VCaP (cell line): ENCODE measurements at regions not wholly inside any gene's neighbourhood (a gene's known extent, or its start where the extent isn't known, plus 50 kb on each side); places are given as distances from the start of the nearest gene placed in this dataset.

Source experiments
- H3K27ac ChIP-seq: fragments of 450-650 bp; 2 replicates; pipeline ENCODE4 v1.5.1; 2017
- CTCF ChIP-seq: fragments of 450-650 bp; conservative IDR thresholded peaks from 2 replicates; pipeline ENCODE4 v1.5.1; 2017; ENCODE audit warnings: mild to moderate bottlenecking, moderate library complexity

GRCh38 chr1:194209920-194210319, 1023.5 kb upstream of the B3GALT2 start:
- H3K27ac ChIP-seq = no peak overlapping the region
- no peak for TF ChIP-seq CTCF

DNA sequence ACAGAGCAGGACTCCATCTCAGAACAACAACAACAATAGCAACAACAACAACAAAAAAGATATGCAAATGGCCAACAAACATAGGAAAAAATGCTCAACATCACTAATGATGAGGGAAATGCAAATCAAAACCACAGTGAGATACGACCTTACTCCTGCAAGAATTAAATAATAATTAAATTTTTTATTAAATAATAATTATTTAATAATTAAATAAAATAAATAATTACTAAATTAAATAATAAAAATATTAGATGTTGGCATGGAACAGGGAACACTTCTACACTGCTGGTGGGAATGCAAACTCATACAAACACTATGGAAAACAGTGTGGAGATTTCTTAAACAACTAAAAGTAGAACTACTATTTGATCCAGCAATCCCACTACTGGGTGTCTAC, 1022.3 kb upstream of the B3GALT2 start:
- no peak overlapping the region for H3K27ac ChIP-seq
- no peak for TF ChIP-seq CTCF

GRCh38 chr1:194196562-194196961, 1010.1 kb upstream of the B3GALT2 start:
- H3K27ac ChIP-seq = no peak overlapping the region

GRCh38 chr1:194194724-194195123, 1008.3 kb upstream of the B3GALT2 start:
- no peak for TF ChIP-seq CTCF
- no peak overlapping the region for H3K27ac ChIP-seq

More at GRCh38 chr1:194196562-194196961, 1010.1 kb upstream of the B3GALT2 start:
- no peak for TF ChIP-seq CTCF

DNA sequence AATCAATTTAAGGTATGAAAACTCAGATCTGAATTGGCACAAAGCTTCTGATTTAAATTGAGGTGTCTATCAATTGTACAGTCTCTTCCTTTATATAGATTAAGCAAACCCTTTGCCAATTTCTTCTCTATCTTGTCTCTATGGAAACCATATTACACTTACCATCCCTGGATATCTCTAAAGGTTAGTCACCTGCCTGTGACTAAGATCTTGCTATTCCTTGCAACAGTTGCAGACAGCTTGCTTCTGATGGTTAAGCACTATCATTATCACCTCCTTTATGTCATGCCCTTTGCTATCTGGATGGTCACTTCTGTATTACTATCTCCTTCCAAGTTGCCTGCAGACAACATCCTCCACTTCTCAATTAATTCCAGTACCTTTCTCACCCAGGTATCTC, 998.6 kb upstream of the B3GALT2 start:
- no peak for TF ChIP-seq CTCF
- no peak overlapping the region for H3K27ac ChIP-seq

- TF ChIP-seq CTCF = no peak
- H3K27ac ChIP-seq = no peak overlapping the region
Observed at GRCh38 chr1:194184425-194184824, 998.0 kb upstream of the B3GALT2 start.

GRCh38 chr1:194181845-194182244, 995.4 kb upstream of the B3GALT2 start:
- TF ChIP-seq CTCF = no peak
- H3K27ac ChIP-seq = no peak overlapping the region

DNA sequence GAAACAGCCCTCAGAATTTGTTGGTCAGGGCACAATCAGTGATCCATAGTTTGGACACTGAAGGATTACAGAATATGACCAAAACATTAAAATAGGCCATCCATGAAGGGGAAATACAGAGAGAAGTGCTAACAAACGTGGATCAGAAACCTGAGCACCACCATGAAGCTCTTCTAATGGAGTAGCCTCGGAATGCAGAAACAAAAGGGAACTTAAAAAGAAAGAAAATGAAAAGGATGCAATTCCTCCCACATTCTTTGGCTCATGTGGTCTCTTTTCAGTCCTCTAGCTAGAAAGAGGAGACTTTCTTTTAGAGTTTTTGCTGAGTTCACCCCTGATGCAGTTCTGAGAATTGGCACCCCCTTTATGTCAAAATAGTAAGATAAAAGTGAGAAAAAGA, 989.8 kb upstream of the B3GALT2 start:
- no peak overlapping the region for H3K27ac ChIP-seq
- TF ChIP-seq CTCF = no peak
